Glomerular visceral epithelial cell (primary cell): ENCODE measurements at regions not wholly inside any gene's neighbourhood (a gene's known extent, or its start where the extent isn't known, plus 50 kb on each side); places are given as distances from the start of the nearest gene placed in this dataset.

Experiments
- DNase-seq: peaks from one replicate; pipeline ENCODE4 v3.0.0-alpha.2; 2016; ENCODE audit errors: extremely low spot score

DNA sequence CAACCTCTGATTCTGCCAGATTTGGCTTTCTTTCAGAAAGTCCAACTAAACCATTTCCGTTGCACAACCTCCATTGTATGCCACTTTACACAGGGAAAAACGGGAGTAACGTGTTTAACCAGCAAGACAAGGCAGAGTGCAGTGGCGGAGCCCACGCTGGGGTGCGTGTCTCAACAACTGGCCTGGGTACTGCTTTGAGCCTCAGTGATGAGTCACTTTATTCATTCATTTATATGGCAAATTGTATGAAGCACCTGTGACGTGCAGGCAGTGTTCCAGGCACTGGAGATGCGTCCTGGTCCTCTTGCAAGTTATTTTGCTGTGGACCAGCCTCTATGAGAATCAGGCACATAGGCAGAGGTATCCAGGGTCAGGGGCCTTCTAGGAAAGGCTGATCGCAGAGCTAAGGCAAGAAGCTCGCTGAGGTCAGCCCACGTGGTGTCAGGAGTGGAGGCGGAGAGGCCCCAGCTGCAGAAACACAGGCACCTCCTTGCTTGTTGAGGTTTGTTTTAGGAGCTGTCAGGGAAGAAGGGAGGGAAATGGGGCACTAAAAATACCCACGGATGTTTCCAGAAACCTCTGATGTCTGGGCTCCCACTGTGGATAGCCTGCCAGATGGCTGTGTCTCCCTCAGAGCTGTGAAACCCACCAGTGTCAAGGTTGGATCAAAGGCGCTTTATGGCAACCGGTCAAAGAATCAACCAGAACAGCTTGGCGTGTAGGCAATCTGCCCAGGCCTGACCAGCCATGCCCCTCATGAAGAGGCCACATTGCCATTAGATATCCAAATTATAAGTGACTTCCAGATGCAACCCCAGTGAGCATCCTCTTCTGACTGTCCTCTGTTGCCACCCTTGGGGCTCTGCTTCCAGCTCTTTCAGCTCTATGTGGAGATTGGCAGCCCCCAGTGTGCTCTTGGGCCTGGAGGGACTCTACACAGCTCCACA lies 157.2 kb downstream of the CD83 start:
- DNase-seq = no peak

- DNase-seq = no peak
Measured at GRCh38 chr6:14275493-14275851, 157.9 kb downstream of the CD83 start.

DNA sequence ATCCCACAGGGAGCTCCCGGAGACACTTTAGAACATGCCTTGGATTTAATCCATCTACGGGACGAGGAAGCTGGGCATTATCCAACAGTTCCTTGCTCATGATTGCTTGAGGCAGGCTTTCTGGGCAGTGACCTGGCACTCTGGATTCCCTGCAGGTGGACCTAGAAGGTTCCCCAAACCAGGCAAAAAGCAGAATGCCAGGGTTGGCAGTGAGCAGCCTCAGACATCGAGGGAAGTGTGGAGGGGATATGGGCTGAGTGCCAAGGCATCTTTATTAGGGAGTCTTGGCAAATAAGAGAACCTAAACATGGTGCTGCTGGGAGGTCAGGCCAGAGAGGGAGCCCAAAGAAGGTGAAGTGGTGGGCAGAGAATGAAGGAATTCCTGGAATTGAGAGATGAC lies 158.5 kb downstream of the CD83 start:
- DNase-seq = no peak

DNA sequence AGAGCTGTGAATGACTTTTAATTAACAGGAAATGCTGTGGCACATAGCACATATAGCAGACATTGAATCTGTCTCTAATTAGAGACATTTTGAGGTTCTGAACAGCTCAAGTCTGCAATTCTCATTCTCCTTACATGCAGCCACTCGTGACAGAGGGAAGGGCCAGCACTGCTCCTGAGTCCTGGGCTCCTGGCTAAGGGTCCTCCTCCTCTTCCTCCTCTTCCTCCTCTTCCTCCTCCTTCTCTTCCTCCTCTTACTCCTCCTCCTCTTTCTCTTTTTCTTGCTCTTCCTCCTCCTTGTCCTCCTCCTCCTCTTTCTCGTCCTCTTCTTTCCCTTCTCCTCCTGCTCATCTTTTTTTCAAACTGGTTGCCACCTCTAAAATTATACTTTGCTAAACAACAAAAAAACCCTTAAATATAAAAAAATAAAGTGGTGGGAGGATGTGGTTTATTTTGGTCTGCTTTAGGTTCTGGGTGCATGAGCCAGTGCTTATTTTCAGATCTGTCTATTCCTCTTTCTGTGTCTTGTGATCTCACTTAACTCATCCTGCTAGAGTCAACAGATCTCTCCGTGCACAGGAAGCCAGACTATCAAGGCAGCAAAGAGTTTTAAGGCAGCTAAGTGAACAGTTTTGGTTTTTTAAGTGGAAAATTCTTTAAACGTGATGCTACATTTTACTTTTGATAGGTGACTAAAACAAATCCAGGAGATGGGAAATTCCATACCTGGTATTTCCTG lies 159.3 kb downstream of the CD83 start:
- peak; percentile 42 for DNase-seq

DNA sequence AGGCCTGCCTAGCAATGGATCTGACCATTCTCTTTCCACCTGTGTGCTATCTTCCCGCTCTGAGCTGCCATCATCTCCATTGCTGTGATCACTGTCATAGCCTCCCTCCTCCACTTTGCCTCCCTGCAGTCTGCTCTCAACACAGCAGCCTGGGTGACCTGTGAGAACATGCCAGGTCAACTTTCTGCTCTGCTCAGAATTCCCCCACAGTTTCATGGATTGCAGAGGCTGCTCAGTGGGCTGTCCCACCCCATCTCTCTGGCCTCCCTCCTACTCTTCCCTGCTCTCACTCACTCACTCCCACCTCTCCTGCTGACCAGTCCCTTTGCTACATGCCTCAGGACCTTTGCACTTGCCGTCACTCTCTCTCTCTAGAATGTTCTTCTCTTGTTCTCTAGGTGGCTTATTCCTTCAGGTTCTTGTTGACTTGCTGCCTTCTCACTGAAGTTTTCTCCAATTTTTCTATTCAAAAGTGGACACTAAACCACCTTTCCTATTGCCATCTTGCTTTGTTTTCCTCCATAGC lies 159.9 kb downstream of the CD83 start:
- no peak for DNase-seq

DNA sequence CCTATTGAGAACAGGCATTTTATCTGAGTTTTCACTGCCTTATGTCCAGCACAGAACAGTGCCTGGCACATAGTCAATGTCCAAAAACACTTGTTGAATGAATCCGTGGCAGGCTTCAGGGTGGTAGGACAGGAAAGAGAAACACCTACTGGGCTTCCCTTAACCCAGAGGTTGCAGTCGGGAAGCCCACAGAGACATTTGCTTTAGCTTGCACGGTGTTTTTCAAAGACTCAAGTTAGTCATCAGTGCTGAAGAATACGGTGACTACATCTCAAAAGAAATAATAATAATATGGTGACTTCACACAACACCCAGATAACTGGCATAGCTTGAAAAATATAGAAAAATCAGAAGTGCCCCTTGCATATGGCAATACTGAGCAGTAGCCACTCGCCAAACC lies 160.4 kb downstream of the CD83 start:
- no peak for DNase-seq

- no peak for DNase-seq
Measured at GRCh38 chr6:14278446-14278845, 160.9 kb downstream of the CD83 start.

DNA sequence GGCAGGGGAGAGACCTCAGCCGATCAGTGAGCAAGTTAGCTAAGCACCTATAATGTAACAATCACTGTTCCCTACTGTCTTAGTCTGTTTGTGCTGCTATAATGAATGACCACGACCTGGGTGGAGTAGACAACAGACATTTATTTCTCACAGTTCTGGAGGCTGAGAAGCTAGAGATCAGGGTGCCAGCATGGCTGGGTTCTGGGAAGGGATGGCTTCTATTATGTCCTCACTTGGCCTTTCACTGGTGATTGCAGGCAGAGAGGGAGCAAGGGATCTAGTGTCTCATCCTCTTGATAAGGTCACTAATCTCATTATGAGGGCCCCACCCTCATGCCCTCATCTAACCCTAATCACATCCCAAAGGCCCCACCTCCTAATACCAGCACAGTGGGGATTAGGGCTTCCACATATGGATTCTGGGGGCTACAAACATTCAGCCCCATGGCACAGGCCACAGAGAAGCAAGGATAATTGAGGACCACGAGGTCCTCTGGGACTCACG lies 162.5 kb downstream of the CD83 start:
- DNase-seq = no peak

DNA sequence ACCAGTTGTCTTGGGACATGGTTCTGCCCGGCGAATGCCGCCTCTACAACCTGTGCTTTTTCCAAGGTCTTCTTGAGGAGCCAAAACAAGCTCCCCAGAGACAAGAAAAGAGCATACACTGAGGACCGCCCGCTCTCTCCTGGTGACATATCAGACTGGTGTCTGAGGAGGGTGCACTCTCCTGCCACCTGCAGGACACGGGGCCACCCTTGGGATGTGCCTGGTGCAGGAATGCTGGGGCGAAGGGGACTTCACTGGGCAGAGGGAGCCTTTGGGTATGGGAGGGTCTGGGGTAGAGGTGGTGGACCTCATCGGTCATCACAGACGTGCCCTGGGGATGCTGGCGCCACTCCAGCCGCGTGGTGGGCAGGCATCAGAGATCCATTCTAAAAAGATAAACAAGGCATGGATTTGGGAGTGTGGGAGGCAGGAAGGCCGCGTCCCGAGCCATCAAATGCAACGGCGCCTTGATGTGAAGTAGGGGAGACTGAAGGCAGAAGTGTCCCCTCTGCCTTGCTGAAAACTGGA lies 163.3 kb downstream of the CD83 start:
- DNase-seq = no peak

- no peak for DNase-seq
Measured at GRCh38 chr6:14281811-14282660, 164.5 kb downstream of the CD83 start.

- DNase-seq = no peak
Measured at GRCh38 chr6:14282854-14283505, 165.4 kb downstream of the CD83 start.

GRCh38 chr6:14283600-14284235 lies 166.1 kb downstream of the CD83 start:
- DNase-seq = no peak

- DNase-seq = no peak
Measured at GRCh38 chr6:14284969-14285590, 167.5 kb downstream of the CD83 start.

GRCh38 chr6:14286144-14286543 lies 168.6 kb downstream of the CD83 start:
- peak; percentile 86 for DNase-seq

DNA sequence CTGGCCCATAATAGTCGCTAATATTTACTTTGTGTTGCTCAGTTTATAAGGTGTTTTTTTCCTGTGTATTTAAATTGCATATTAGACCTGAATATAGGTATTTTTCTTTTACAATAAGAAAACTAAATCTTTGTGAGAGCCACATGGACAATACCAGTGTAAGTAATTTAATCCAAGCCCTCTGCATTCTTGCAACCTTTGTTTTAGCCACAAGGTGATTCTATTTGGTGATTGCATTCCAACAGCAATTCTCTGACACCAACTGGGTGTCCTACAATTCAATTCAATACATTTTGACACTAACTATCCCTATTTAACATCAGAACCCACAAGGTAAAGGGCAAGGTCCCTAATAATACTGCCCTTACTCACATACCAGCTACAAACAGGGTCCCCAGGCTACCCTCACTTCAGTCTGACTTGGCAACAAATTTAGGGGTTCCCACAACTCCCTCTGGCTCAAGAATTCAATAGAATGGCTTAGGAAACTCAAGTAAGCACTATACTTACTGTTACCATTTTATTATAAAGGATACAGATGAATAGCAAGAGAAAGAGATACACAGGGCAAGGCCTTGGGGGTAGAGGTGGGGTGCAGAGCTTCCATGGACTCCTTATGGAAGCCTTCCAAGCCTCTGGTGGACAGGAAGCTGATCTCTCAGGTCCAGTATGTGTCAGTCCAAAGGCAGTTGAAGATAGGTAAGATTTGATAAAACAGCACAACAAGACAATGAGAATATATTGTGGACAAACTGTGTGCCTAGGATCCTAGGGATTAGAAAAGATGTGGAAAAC lies 169.3 kb downstream of the CD83 start:
- DNase-seq = no peak

DNA sequence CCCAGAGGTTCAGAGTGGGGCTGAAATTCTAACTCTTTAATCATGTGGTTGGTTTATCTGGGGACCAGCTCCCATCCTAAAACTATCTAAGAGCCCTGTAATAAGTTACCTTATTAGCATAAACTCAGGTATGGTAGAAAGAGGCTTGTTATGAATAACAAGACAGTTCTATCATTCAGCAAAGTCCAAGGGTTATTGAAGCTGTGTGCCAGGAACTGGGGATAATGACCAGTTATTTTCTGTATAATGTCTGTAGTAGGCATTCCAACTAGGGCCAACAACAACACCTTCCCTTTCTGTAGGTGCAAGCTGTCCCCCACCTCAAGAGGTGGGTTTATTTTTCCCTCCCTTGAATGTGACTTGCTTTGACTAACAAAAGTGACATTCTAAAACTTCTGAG lies 170.1 kb downstream of the CD83 start:
- no peak for DNase-seq

- DNase-seq = no peak
Measured at GRCh38 chr6:14288910-14289309, 171.3 kb downstream of the CD83 start.

- DNase-seq = no peak
Measured at GRCh38 chr6:14290041-14290771, 172.6 kb downstream of the CD83 start.
